ENCODE measurements at regions not wholly inside any gene's neighbourhood (a gene's known extent, or its start where the extent isn't known, plus 50 kb on each side); places are given as distances from the start of the nearest gene placed in this dataset.

- TF ChIP-seq CTCF (IDR thresholded peaks at IDR 0.05) (no peak), POLR2A (IDR thresholded peaks at IDR 0.05) (no peak)
Observed at GRCh38 chr20:47974234-47974878, 189.1 kb upstream of the SULF2 start.
